HG03460 (cell line): ENCODE measurements at regions not wholly inside any gene's neighbourhood (a gene's known extent, or its start where the extent isn't known, plus 50 kb on each side); places are given as distances from the start of the nearest gene placed in this dataset.
"Not testable (repeated sequence)": the region's sequence is repeated elsewhere in the genome, so short reads cannot be mapped to it uniquely, and the experiment has no call there.

Experiments used
- ATAC-seq: cut with Tn5 transposase; IDR thresholded peaks from one replicate; pipeline ENCODE4 v1.9.1; 2021; ENCODE audit not compliant: unreplicated experiment

DNA sequence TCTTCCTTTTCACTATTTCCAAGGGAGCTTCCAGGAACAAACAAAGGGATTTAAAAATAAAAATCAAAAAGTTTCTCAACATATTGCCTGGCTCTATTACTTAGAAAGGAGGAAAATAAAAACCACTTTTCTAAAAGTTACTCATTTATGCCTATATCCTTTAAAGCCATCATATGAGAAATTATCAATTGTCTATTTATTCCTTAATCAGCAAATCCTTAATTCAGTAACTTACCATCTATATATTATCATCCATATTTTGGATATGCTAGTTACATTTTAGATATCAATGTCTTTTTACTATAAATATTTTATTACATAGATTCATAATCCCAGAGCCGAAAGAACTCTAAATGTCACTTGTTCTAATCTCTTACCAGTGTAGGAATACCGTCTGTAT is 481.5 kb upstream of the ANO5 start:
- no peak for ATAC-seq

- ATAC-seq, result no peak
Observed at GRCh38 chr11:21723678-21724077, 469.2 kb upstream of the ANO5 start.

DNA sequence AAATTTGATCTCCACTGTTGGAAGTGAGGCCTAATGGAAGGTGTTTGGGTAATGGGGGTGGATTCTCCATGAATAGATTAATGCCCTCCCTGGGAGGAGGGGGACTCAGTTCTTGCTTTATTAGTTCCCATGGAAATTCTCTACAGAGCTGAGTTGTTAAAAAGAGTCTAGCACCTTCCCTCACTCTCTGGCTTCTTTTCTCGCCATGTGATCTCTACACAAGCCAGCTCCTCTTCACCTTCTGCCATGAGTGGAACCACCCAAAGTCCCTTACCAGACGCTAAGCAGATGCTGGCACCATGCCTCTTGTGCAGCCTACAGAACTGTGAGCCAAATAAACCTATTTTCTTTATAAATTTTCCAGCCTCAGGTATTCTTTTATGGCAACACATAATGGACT is 465.8 kb upstream of the ANO5 start:
- no peak for ATAC-seq

- ATAC-seq, result no peak
Observed at GRCh38 chr11:21736404-21736803, 456.5 kb upstream of the ANO5 start.

DNA sequence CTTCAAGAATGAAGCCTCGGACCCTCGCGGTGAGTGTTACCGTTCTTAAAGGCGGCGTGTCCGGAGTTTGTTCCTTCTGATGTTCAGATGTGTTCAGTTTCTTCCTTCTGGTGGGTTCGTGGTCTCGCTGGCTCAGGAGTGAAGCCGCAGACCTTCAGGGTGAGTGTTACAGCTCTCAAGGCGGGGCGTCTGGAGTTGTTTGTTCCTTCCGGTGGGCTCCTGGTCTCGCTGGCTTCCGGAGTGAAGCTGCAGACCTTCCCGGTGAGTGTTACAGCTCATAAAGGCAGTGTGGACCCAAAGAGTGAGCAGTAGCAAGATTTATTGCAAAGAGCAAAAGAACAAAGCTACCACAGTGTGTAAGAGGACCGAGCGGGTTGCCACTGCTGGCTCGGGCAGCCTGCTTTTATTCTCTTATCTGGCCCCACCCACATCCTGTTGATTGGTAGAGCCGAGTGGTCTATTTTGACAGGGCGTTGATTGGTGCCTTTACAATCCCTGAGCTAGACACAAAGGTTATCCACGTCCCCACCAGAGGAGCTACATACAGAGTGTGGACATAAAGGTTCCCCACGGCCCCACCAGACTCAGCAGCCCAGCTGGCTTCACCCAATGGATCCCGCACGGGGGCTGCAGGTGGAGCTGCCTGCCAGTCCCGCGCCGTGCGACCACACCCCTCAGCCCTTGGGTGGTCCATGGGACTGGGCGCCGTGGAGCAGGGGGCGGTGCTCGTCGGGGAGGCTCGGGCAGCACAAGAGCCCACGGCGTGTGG is 440.2 kb upstream of the ANO5 start:
- not testable (repeated sequence) for ATAC-seq

- not testable (repeated sequence) for ATAC-seq
Observed at GRCh38 chr11:21753244-21753767, 439.6 kb upstream of the ANO5 start.

- no peak for ATAC-seq
Observed at GRCh38 chr11:21761000-21761399, 431.9 kb upstream of the ANO5 start.

- no peak for ATAC-seq
Observed at GRCh38 chr11:21768388-21768787, 424.5 kb upstream of the ANO5 start.

GRCh38 chr11:21769188-21769587 is 423.7 kb upstream of the ANO5 start:
- ATAC-seq, result no peak

- ATAC-seq, result no peak
Observed at GRCh38 chr11:21771097-21771496, 421.8 kb upstream of the ANO5 start.

GRCh38 chr11:21774212-21774611 is 418.7 kb upstream of the ANO5 start:
- no peak for ATAC-seq

DNA sequence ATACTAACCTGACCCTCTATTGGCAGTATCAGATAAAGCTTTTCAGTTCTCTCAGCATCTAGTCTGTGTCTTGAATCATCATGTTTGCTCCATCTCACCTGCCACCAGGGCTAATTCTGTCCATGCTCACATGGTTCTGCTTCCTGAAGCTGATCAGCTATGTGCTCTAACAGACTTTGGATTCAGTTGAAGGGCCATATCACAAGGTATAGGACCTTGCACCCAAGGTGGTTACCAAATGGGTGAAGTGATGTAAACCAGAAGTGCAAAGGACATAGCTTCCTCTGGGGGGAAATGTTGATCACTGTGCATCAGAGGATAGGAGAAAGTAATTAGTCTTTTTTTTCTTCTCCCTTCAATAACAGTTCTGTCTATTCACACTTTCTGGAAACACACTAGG is 417.0 kb upstream of the ANO5 start:
- ATAC-seq, result no peak

GRCh38 chr11:21783954-21784353 is 408.9 kb upstream of the ANO5 start:
- ATAC-seq, result no peak

- no peak for ATAC-seq
Observed at GRCh38 chr11:21785351-21785750, 407.5 kb upstream of the ANO5 start.

- ATAC-seq, result no peak
Observed at GRCh38 chr11:21794306-21794705, 398.6 kb upstream of the ANO5 start.

- no peak for ATAC-seq
Observed at GRCh38 chr11:21798216-21798615, 394.7 kb upstream of the ANO5 start.

- ATAC-seq, result not testable (repeated sequence)
Observed at GRCh38 chr11:21804523-21804922, 388.4 kb upstream of the ANO5 start.

DNA sequence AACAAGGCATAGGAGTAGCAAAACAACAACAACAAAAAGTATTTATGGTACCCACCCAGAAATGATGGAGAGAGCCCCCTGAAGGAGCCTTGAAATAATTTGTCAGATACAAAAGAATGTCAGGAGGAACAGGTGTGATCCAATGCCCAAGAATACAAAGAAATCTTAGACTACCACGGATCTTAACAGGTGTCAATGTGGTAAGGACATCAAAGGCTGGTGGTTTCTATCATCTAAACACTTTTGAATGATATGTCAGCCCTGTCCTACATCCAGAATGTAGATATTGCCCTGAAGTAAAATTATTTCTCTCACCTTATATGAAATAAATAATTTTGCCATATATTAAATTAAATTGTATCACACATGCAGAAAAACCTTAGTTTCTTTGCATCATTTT is 386.4 kb upstream of the ANO5 start:
- no peak for ATAC-seq

DNA sequence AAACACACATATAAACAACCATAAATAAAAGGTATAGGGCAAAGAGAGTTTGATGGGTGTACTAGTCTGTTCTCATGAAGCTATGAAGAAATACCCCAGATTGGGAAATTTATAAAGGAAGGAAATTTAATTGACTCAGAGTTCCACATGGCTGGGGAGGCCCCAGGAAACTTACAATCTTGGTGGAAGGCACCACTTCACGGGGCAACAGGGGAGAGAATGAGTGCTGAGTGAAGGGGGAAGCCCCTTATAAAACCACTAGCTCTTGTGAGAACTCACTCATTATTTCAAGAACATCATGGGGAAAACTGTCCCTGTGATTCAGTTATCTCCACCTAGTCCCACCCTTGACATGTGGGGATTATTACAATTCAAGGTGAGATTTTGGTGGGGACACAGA is 385.9 kb upstream of the ANO5 start:
- no peak for ATAC-seq

GRCh38 chr11:21807350-21807749 is 385.5 kb upstream of the ANO5 start:
- no peak for ATAC-seq

DNA sequence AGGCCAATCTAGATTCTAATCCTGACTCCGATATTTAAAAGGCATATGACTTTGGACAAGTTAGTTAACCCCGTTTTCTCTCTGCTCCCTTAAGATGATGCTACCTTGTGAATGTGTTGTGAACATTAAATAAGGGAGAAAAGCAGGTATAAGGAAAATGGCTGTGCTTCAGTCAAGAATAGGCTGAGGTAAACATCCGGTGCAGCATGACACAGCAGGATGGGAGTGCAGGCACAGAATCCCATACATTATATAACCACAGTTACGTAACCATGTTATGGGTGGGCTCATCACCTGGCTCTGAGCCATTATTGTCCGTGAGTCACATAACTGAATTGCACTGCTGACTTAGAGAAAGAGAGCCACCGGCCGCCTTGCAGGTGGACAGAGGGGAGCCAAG is 382.2 kb upstream of the ANO5 start:
- ATAC-seq, result no peak

DNA sequence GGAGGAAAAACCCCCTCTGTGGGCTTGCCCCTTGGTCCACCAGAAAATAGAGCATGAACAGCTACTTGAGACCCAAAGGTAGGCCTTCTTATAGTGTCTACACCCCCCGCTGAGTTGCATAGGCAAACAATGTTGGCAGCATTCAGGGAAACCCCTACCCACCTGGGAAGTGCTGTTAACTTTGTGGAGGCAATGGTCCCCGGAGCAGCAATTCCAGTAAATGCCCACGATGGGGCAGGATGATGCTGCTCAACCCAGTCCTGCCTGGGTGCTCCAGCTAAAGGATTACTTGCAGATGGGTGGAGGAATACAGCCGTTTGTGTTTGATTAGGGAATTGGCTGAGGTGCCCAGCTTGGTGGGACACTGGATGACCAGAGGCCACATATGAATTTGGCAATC is 381.3 kb upstream of the ANO5 start:
- ATAC-seq, result no peak

- ATAC-seq, result no peak
Observed at GRCh38 chr11:21814169-21814568, 378.7 kb upstream of the ANO5 start.
